Thyroid gland (tissue), 4 donors: ENCODE measurements at regions not wholly inside any gene's neighbourhood (a gene's known extent, or its start where the extent isn't known, plus 50 kb on each side); places are given as distances from the start of the nearest gene placed in this dataset.

Experiments
- POLR2A ChIP-seq, 2 donors: fragments of 450-650 bp; IDR thresholded peaks; one replicate each; pipeline ENCODE4 v1.6.1; 2017; ENCODE audit warnings: antibody characterized with exemption in 2 of 2, mild to moderate bottlenecking in 2 of 2, moderate library complexity in 1 of 2
- TF ChIP-seq, protein P1 (sequence below), 6 experiments: fragments of 200-600 bp in 3 of 6; fragments of 450-650 bp in 3 of 6; sonication (generic) in 3 of 6; IDR thresholded peaks; one replicate each; pipeline ENCODE4 v1.5.1; 2016 to 2019; ENCODE audit warnings: antibody characterized with exemption in 6 of 6, mild to moderate bottlenecking in 2 of 6, inconsistent platforms in 1 of 6, moderate library complexity in 1 of 6

DNA sequence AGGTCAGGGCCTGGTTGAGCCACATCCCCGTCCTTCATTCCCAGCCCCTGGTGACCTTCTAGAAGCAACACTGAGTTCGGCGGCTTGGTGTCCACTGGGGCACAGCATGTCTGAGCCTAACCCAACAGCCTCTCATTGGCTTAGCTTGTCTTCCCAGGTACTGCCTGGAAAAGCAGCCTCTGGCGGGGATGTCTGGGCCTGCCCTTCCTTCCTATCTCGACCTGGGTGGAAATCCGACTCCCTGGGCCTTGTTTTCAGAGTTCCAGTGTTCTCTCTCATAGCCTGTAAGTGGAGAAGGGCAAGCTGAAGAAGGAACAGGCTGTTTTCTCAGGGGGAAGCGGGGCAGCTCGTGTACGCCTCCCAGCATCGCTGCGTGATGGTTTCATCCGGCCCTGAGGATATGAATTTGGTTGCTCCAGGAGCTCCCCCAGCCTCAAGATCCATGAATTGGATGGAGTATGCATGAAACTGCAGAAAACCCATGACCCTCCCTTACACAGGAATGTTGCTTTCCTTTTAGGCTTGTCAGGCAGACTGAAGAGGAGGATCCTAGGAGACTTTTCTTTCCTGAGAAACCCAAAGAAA is 116.5 kb upstream of the IRF2BP2 start:
- TF ChIP-seq POLR2A (IDR thresholded peaks at IDR 0.05): no peak
- TF ChIP-seq, protein P1, sequence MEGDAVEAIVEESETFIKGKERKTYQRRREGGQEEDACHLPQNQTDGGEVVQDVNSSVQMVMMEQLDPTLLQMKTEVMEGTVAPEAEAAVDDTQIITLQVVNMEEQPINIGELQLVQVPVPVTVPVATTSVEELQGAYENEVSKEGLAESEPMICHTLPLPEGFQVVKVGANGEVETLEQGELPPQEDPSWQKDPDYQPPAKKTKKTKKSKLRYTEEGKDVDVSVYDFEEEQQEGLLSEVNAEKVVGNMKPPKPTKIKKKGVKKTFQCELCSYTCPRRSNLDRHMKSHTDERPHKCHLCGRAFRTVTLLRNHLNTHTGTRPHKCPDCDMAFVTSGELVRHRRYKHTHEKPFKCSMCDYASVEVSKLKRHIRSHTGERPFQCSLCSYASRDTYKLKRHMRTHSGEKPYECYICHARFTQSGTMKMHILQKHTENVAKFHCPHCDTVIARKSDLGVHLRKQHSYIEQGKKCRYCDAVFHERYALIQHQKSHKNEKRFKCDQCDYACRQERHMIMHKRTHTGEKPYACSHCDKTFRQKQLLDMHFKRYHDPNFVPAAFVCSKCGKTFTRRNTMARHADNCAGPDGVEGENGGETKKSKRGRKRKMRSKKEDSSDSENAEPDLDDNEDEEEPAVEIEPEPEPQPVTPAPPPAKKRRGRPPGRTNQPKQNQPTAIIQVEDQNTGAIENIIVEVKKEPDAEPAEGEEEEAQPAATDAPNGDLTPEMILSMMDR (IDR thresholded peaks at IDR 0.05): no peak
